Caco-2 (cell line): ENCODE measurements at regions not wholly inside any gene's neighbourhood (a gene's known extent, or its start where the extent isn't known, plus 50 kb on each side); places are given as distances from the start of the nearest gene placed in this dataset.

Source experiments
- BruUV-seq: library from RNA; stranded (reverse); fragments of 400-500 nt; replicated peaks from 2 replicates; lab custom pipeline; 2021; lab: Mats Ljungman, UMichigan
- CTCF ChIA-PET: fragments of 300-600 bp; sonication (Branson Sonifier 250); formaldehyde crosslinking; loops from one replicate; lab custom pipeline; 2022; ENCODE audit warnings: antibody characterized with exemption; lab: Charles Lee
- POLR2A ChIA-PET: fragments of 300-600 bp; sonication (Branson Sonifier 250); formaldehyde crosslinking; loops from one replicate; lab custom pipeline; 2022; ENCODE audit warnings: antibody characterized with exemption; lab: Charles Lee
- DNase-seq, 2 experiments: peaks; one replicate each; pipeline versions ENCODE4 v3.0.0 to v3.0.0-alpha.2; 2020 to 2022
- H3K27me3 ChIP-seq: replicated peaks from 2 replicates; pipeline ENCODE4 v1.6.0; 2011; ENCODE audit warnings: low read length; ENCODE audit not compliant: control insufficient read depth, insufficient read depth
- H3K36me3 ChIP-seq: 2 replicates; pipeline ENCODE4 v1.5.1; 2011; ENCODE audit warnings: low read length; ENCODE audit not compliant: control insufficient read depth, insufficient read depth
- H3K4me1 ChIP-seq: fragments of 250-450 bp; sonication (Bioruptor Pico); 2 replicates; pipeline ENCODE4 v1.5.1; 2020; ENCODE audit warnings: mild to moderate bottlenecking
- H3K4me3 ChIP-seq: 2 replicates; pipeline ENCODE4 v1.5.1; 2011; ENCODE audit warnings: low read depth, mild to moderate bottlenecking, control low read depth, low read length
- H3K9me3 ChIP-seq: fragments of 250-450 bp; sonication (Bioruptor Pico); 2 replicates; pipeline ENCODE4 v1.5.1; 2020; ENCODE audit warnings: mild to moderate bottlenecking, moderate library complexity
- H3K27ac Mint-ChIP-seq: one replicate; pipeline ENCODE4 v1.8.0; 2022; ENCODE audit warnings: mixed read lengths; ENCODE audit not compliant: unreplicated experiment
- H3K27me3 Mint-ChIP-seq: one replicate; pipeline ENCODE4 v1.8.0; 2022; ENCODE audit warnings: mixed read lengths; ENCODE audit not compliant: insufficient read depth, unreplicated experiment
- H3K36me3 Mint-ChIP-seq: one replicate; pipeline ENCODE4 v1.8.0; 2022; ENCODE audit warnings: mild to moderate bottlenecking, mixed read lengths; ENCODE audit not compliant: insufficient read depth, unreplicated experiment
- H3K4me1 Mint-ChIP-seq: one replicate; pipeline ENCODE4 v1.8.0; 2022; ENCODE audit warnings: low read depth, mixed read lengths; ENCODE audit not compliant: unreplicated experiment
- H3K4me3 Mint-ChIP-seq: one replicate; pipeline ENCODE4 v1.8.0; 2022; ENCODE audit warnings: mild to moderate bottlenecking, moderate library complexity, mixed read lengths; ENCODE audit not compliant: unreplicated experiment
- H3K9me3 Mint-ChIP-seq: one replicate; pipeline ENCODE4 v1.8.0; 2022; ENCODE audit warnings: mixed read lengths; ENCODE audit not compliant: unreplicated experiment
- CTCF ChIP-seq, 2 experiments: fragments of 200-600 bp in 1 of 2; IDR thresholded peaks; 1 replicate in 1 of 2; 2 replicates in 1 of 2; pipeline versions ENCODE4 v1.5.1 to v1.8.0; 2011 to 2022; ENCODE audit warnings: antibody characterized with exemption in 1 of 2, control low read depth in 1 of 2, inconsistent platforms in 1 of 2, low read depth in 1 of 2, low read length in 1 of 2, mild to moderate bottlenecking in 1 of 2, moderate library complexity in 1 of 2; ENCODE audit not compliant: insufficient read depth in 1 of 2, severe bottlenecking in 1 of 2, unreplicated experiment in 1 of 2
- intact Hi-C: fragments of 100-400 bp; cut with micrococcal nuclease; formaldehyde crosslinking; loops from one replicate; pipeline ENCODE4 v1.10.0; 2022; ENCODE audit not compliant: unreplicated experiment

- no peaks in the 10 kb centered on the region for H3K4me1 ChIP-seq
- no peaks in the 10 kb centered on the region for H3K9me3 Mint-ChIP-seq
- no peak overlapping the region for H3K4me3 ChIP-seq
- DNase-seq = no peak
- no peaks in the 10 kb centered on the region for H3K36me3 Mint-ChIP-seq
- H3K27me3 Mint-ChIP-seq = peaks cover 10% of the 10 kb centered on the region
- no peaks in the 10 kb centered on the region for H3K9me3 ChIP-seq
- H3K27ac Mint-ChIP-seq = no peak overlapping the region
- POLR2A ChIA-PET = no interaction called here
- CTCF ChIA-PET = no interaction called here
- intact Hi-C loops = no loop called here
- no peaks in the 10 kb centered on the region for H3K4me1 Mint-ChIP-seq
- BruUV-seq = no TSS peak
- TF ChIP-seq CTCF (IDR thresholded peaks at IDR 0.05; ENCODE audit: insufficient read depth in 1 of 2, low read depth in 1 of 2, low read length in 1 of 2, severe bottlenecking in 1 of 2, unreplicated experiment in 1 of 2) = no peak
- no peaks in the 10 kb centered on the region for H3K36me3 ChIP-seq
- H3K4me3 Mint-ChIP-seq = no peak overlapping the region
- H3K27me3 ChIP-seq = no peaks in the 10 kb centered on the region
Measured at GRCh38 chr2:13158466-13158865, 441.7 kb downstream of the TRIB2 start.

GRCh38 chr2:13180729-13181128 is 464.0 kb downstream of the TRIB2 start:
- peak in 1 of 2 experiments; percentile 13 for TF ChIP-seq CTCF (IDR thresholded peaks at IDR 0.05; ENCODE audit: insufficient read depth in 1 of 2, low read depth in 1 of 2, low read length in 1 of 2, severe bottlenecking in 1 of 2, unreplicated experiment in 1 of 2)
- Histone ChIP-seq H3K4me3 (no peak overlapping the region), H3K27me3 (no peaks in the 10 kb centered on the region), H3K4me1 (no peaks in the 10 kb centered on the region), H3K9me3 (no peaks in the 10 kb centered on the region; the same call in 1 of the 2 replicates), H3K36me3 (no peaks in the 10 kb centered on the region)
- no TSS peak for BruUV-seq
- intact Hi-C loops = no loop called here
- CTCF ChIA-PET = no interaction called here
- Mint-ChIP-seq H3K9me3 (peaks cover 12% of the 10 kb centered on the region), H3K27me3 (peaks cover 4% of the 10 kb centered on the region), H3K36me3 (no peaks in the 10 kb centered on the region), H3K4me1 (no peaks in the 10 kb centered on the region), H3K27ac (no peak overlapping the region), H3K4me3 (no peak overlapping the region)
- POLR2A ChIA-PET = no interaction called here
- no peak for DNase-seq

GRCh38 chr2:13193075-13193474 is 476.3 kb downstream of the TRIB2 start:
- Mint-ChIP-seq H3K27me3 (no peaks in the 10 kb centered on the region), H3K9me3 (no peaks in the 10 kb centered on the region), H3K36me3 (no peaks in the 10 kb centered on the region), H3K4me1 (no peaks in the 10 kb centered on the region), H3K4me3 (no peak overlapping the region), H3K27ac (no peak overlapping the region)
- BruUV-seq = no TSS peak
- POLR2A ChIA-PET = no interaction called here
- TF ChIP-seq CTCF (IDR thresholded peaks at IDR 0.05; ENCODE audit: insufficient read depth in 1 of 2, low read depth in 1 of 2, low read length in 1 of 2, severe bottlenecking in 1 of 2, unreplicated experiment in 1 of 2) = no peak
- no peak for DNase-seq
- intact Hi-C loops = loop anchor here (5.0 to 10.0 kb wide), 2 partner anchors 222 to 689 kb away; no protein-coding TSS in a partner anchor
- no peaks in the 10 kb centered on the region for H3K27me3 ChIP-seq
- H3K9me3 ChIP-seq = no peaks in the 10 kb centered on the region
- H3K4me1 ChIP-seq = no peaks in the 10 kb centered on the region
- no peaks in the 10 kb centered on the region for H3K36me3 ChIP-seq
- CTCF ChIA-PET = no interaction called here
- no peak overlapping the region for H3K4me3 ChIP-seq
